ENCODE measurements at regions not wholly inside any gene's neighbourhood (a gene's known extent, or its start where the extent isn't known, plus 50 kb on each side); places are given as distances from the start of the nearest gene placed in this dataset.
"Not testable (repeated sequence)": the region's sequence is repeated elsewhere in the genome, so short reads cannot be mapped to it uniquely, and the experiment has no call there.

DNA sequence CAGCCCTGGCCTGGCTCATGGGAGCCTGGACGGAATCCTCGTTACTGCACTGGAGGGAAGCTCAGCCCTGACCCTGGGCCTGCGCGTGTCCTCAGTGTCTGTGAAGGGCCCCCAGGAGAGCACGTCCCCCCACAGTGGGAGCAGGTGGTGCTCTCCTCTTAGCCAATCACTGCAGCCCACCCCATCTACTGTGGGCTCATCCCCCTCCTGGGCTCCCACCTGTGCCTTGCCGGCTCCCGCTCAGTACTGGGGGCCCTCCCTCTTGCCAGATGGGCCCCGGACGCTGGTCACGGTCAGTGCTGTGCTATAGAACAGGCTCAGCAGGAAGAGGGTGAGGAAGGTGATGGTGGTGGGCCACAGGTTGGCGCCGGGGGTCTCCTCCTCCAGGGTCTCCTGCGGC lies 57.5 kb downstream of the TMEM121 start:
- TF ChIP-seq, protein P1, sequence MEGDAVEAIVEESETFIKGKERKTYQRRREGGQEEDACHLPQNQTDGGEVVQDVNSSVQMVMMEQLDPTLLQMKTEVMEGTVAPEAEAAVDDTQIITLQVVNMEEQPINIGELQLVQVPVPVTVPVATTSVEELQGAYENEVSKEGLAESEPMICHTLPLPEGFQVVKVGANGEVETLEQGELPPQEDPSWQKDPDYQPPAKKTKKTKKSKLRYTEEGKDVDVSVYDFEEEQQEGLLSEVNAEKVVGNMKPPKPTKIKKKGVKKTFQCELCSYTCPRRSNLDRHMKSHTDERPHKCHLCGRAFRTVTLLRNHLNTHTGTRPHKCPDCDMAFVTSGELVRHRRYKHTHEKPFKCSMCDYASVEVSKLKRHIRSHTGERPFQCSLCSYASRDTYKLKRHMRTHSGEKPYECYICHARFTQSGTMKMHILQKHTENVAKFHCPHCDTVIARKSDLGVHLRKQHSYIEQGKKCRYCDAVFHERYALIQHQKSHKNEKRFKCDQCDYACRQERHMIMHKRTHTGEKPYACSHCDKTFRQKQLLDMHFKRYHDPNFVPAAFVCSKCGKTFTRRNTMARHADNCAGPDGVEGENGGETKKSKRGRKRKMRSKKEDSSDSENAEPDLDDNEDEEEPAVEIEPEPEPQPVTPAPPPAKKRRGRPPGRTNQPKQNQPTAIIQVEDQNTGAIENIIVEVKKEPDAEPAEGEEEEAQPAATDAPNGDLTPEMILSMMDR (conservative IDR thresholded peaks at IDR 0.05 in 1 of 2, IDR thresholded peaks at IDR 0.05 in 1 of 2; ENCODE audit: low read depth in 1 of 2, low read length in 2 of 2) = not testable (repeated sequence)
- TF ChIP-seq EZH2 (IDR thresholded peaks at IDR 0.05; ENCODE audit: low read length, missing control alignments) = not testable (repeated sequence)
